ENCODE measurements at regions not wholly inside any gene's neighbourhood (a gene's known extent, or its start where the extent isn't known, plus 50 kb on each side); places are given as distances from the start of the nearest gene placed in this dataset.
"Not testable (repeated sequence)": the region's sequence is repeated elsewhere in the genome, so short reads cannot be mapped to it uniquely, and the experiment has no call there.

- H3K4me3 ChIP-seq (ENCODE audit: low read depth in 1 of 5, low read length in 5 of 5) = no peak overlapping the region
- no peaks in the 10 kb centered on the region for H3K27me3 ChIP-seq (ENCODE audit: control insufficient read depth in 5 of 5, insufficient read depth in 4 of 5, low read length in 5 of 5)
- H3K27ac ChIP-seq (ENCODE audit: low read depth, low read length) = no peak overlapping the region
- H3K4me1 ChIP-seq (ENCODE audit: control insufficient read depth in 5 of 5, insufficient read depth in 5 of 5, low read length in 5 of 5) = no peaks in the 10 kb centered on the region
- H3K36me3 ChIP-seq (ENCODE audit: control insufficient read depth in 5 of 5, insufficient read depth in 5 of 5, low read length in 5 of 5) = no peaks in the 10 kb centered on the region
- peaks cover 0 to 4% (median 0%) of the 10 kb centered on the region in 5 donors for H3K9me3 ChIP-seq (ENCODE audit: control insufficient read depth in 5 of 5, low read length in 5 of 5)
- no peak overlapping the region for H3K9ac ChIP-seq (ENCODE audit: low read length in 5 of 5)
These were observed 230.7 kb downstream of the TOX3 start for GRCh38 chr16:52316241-52316640.

GRCh38 chr16:52312716-52313115, 234.2 kb downstream of the TOX3 start:
- Histone ChIP-seq H3K4me3 (ENCODE audit: low read depth in 1 of 5, low read length in 5 of 5) (no peak overlapping the region), H3K4me1 (ENCODE audit: control insufficient read depth in 5 of 5, insufficient read depth in 5 of 5, low read length in 5 of 5) (no peaks in the 10 kb centered on the region), H3K9me3 (ENCODE audit: control insufficient read depth in 5 of 5, low read length in 5 of 5) (no peaks in the 10 kb centered on the region), H3K36me3 (ENCODE audit: control insufficient read depth in 5 of 5, insufficient read depth in 5 of 5, low read length in 5 of 5) (no peaks in the 10 kb centered on the region), H3K27ac (ENCODE audit: low read depth, low read length) (no peak overlapping the region), H3K27me3 (ENCODE audit: control insufficient read depth in 5 of 5, insufficient read depth in 4 of 5, low read length in 5 of 5) (no peaks in the 10 kb centered on the region), H3K9ac (ENCODE audit: low read length in 5 of 5) (no peak overlapping the region)

GRCh38 chr16:52309446-52310416, 237.2 kb downstream of the TOX3 start:
- Histone ChIP-seq H3K4me3 (ENCODE audit: low read depth in 1 of 5, low read length in 5 of 5) (no peak overlapping the region), H3K36me3 (ENCODE audit: control insufficient read depth in 5 of 5, insufficient read depth in 5 of 5, low read length in 5 of 5) (no peaks in the 10 kb centered on the region), H3K27ac (ENCODE audit: low read depth, low read length) (no peak overlapping the region), H3K27me3 (ENCODE audit: control insufficient read depth in 5 of 5, insufficient read depth in 4 of 5, low read length in 5 of 5) (no peaks in the 10 kb centered on the region), H3K9me3 (ENCODE audit: control insufficient read depth in 5 of 5, low read length in 5 of 5) (no peaks in the 10 kb centered on the region), H3K9ac (ENCODE audit: low read length in 5 of 5) (no peak overlapping the region), H3K4me1 (ENCODE audit: control insufficient read depth in 5 of 5, insufficient read depth in 5 of 5, low read length in 5 of 5) (no peaks in the 10 kb centered on the region)

GRCh38 chr16:52308051-52308450, 238.9 kb downstream of the TOX3 start:
- no peak overlapping the region for H3K27ac ChIP-seq (ENCODE audit: low read depth, low read length)
- no peaks in the 10 kb centered on the region for H3K27me3 ChIP-seq (ENCODE audit: control insufficient read depth in 5 of 5, insufficient read depth in 4 of 5, low read length in 5 of 5)
- no peaks in the 10 kb centered on the region for H3K4me1 ChIP-seq (ENCODE audit: control insufficient read depth in 5 of 5, insufficient read depth in 5 of 5, low read length in 5 of 5)
- no peaks in the 10 kb centered on the region for H3K9me3 ChIP-seq (ENCODE audit: control insufficient read depth in 5 of 5, low read length in 5 of 5)
- no peak overlapping the region for H3K9ac ChIP-seq (ENCODE audit: low read length in 5 of 5)
- H3K4me3 ChIP-seq (ENCODE audit: low read depth in 1 of 5, low read length in 5 of 5) = no peak overlapping the region
- no peaks in the 10 kb centered on the region for H3K36me3 ChIP-seq (ENCODE audit: control insufficient read depth in 5 of 5, insufficient read depth in 5 of 5, low read length in 5 of 5)

- H3K27me3 ChIP-seq (ENCODE audit: control insufficient read depth in 5 of 5, insufficient read depth in 4 of 5, low read length in 5 of 5) = no peaks in the 10 kb centered on the region
- no peaks in the 10 kb centered on the region for H3K36me3 ChIP-seq (ENCODE audit: control insufficient read depth in 5 of 5, insufficient read depth in 5 of 5, low read length in 5 of 5)
- H3K4me1 ChIP-seq (ENCODE audit: control insufficient read depth in 5 of 5, insufficient read depth in 5 of 5, low read length in 5 of 5) = peaks cover 0 to 8% (median 0%) of the 10 kb centered on the region in 5 donors
- no peak overlapping the region for H3K27ac ChIP-seq (ENCODE audit: low read depth, low read length)
- H3K4me3 ChIP-seq (ENCODE audit: low read depth in 1 of 5, low read length in 5 of 5) = no peak overlapping the region
- peaks cover 0 to 3% (median 0%) of the 10 kb centered on the region in 5 donors for H3K9me3 ChIP-seq (ENCODE audit: control insufficient read depth in 5 of 5, low read length in 5 of 5)
- H3K9ac ChIP-seq (ENCODE audit: low read length in 5 of 5) = no peak overlapping the region
These were observed 245.9 kb downstream of the TOX3 start for GRCh38 chr16:52301026-52301425.

GRCh38 chr16:52298769-52299168, 248.2 kb downstream of the TOX3 start:
- no peaks in the 10 kb centered on the region for H3K27me3 ChIP-seq (ENCODE audit: control insufficient read depth in 5 of 5, insufficient read depth in 4 of 5, low read length in 5 of 5)
- peaks cover 0 to 14% (median 0%) of the 10 kb centered on the region in 5 donors for H3K4me1 ChIP-seq (ENCODE audit: control insufficient read depth in 5 of 5, insufficient read depth in 5 of 5, low read length in 5 of 5)
- H3K4me3 ChIP-seq (ENCODE audit: low read depth in 1 of 5, low read length in 5 of 5) = no peak overlapping the region
- peaks cover 0 to 3% (median 0%) of the 10 kb centered on the region in 5 donors for H3K9me3 ChIP-seq (ENCODE audit: control insufficient read depth in 5 of 5, low read length in 5 of 5)
- no peak overlapping the region for H3K9ac ChIP-seq (ENCODE audit: low read length in 5 of 5)
- no peak overlapping the region for H3K27ac ChIP-seq (ENCODE audit: low read depth, low read length)
- no peaks in the 10 kb centered on the region for H3K36me3 ChIP-seq (ENCODE audit: control insufficient read depth in 5 of 5, insufficient read depth in 5 of 5, low read length in 5 of 5)

- H3K27ac ChIP-seq (ENCODE audit: low read depth, low read length); H3K36me3 ChIP-seq (ENCODE audit: control insufficient read depth in 5 of 5, insufficient read depth in 5 of 5, low read length in 5 of 5); H3K9ac ChIP-seq (ENCODE audit: low read length in 5 of 5); H3K4me3 ChIP-seq (ENCODE audit: low read depth in 1 of 5, low read length in 5 of 5); H3K9me3 ChIP-seq (ENCODE audit: control insufficient read depth in 5 of 5, low read length in 5 of 5); H3K27me3 ChIP-seq (ENCODE audit: control insufficient read depth in 5 of 5, insufficient read depth in 4 of 5, low read length in 5 of 5): not testable (repeated sequence)
- peaks cover 0 to 14% (median 0%) of the 10 kb centered on the region in 5 donors for H3K4me1 ChIP-seq (ENCODE audit: control insufficient read depth in 5 of 5, insufficient read depth in 5 of 5, low read length in 5 of 5)
These were observed 250.1 kb downstream of the TOX3 start for GRCh38 chr16:52296706-52297315.

- no peak overlapping the region for H3K27ac ChIP-seq (ENCODE audit: low read depth, low read length)
- no peaks in the 10 kb centered on the region for H3K36me3 ChIP-seq (ENCODE audit: control insufficient read depth in 5 of 5, insufficient read depth in 5 of 5, low read length in 5 of 5)
- H3K4me3 ChIP-seq (ENCODE audit: low read depth in 1 of 5, low read length in 5 of 5) = no peak overlapping the region
- no peak overlapping the region for H3K9ac ChIP-seq (ENCODE audit: low read length in 5 of 5)
- H3K4me1 ChIP-seq (ENCODE audit: control insufficient read depth in 5 of 5, insufficient read depth in 5 of 5, low read length in 5 of 5) = peaks cover 0 to 14% (median 0%) of the 10 kb centered on the region in 5 donors
- no peaks in the 10 kb centered on the region for H3K27me3 ChIP-seq (ENCODE audit: control insufficient read depth in 5 of 5, insufficient read depth in 4 of 5, low read length in 5 of 5)
- H3K9me3 ChIP-seq (ENCODE audit: control insufficient read depth in 5 of 5, low read length in 5 of 5) = peaks cover 0 to 3% (median 0%) of the 10 kb centered on the region in 5 donors
These were observed 250.9 kb downstream of the TOX3 start for GRCh38 chr16:52296076-52296475.

GRCh38 chr16:52294660-52295059, 252.3 kb downstream of the TOX3 start:
- Histone ChIP-seq H3K36me3 (ENCODE audit: control insufficient read depth in 5 of 5, insufficient read depth in 5 of 5, low read length in 5 of 5) (no peaks in the 10 kb centered on the region), H3K4me3 (ENCODE audit: low read depth in 1 of 5, low read length in 5 of 5) (no peak overlapping the region), H3K9ac (ENCODE audit: low read length in 5 of 5) (no peak overlapping the region), H3K27me3 (ENCODE audit: control insufficient read depth in 5 of 5, insufficient read depth in 4 of 5, low read length in 5 of 5) (no peaks in the 10 kb centered on the region), H3K27ac (ENCODE audit: low read depth, low read length) (no peak overlapping the region), H3K9me3 (ENCODE audit: control insufficient read depth in 5 of 5, low read length in 5 of 5) (peaks cover 0 to 3% (median 0%) of the 10 kb centered on the region in 5 donors), H3K4me1 (ENCODE audit: control insufficient read depth in 5 of 5, insufficient read depth in 5 of 5, low read length in 5 of 5) (peaks cover 0 to 14% (median 0%) of the 10 kb centered on the region in 5 donors)

GRCh38 chr16:52293204-52293603, 253.7 kb downstream of the TOX3 start:
- H3K9me3 ChIP-seq (ENCODE audit: control insufficient read depth in 5 of 5, low read length in 5 of 5) = no peaks in the 10 kb centered on the region
- peaks cover 0 to 14% (median 0%) of the 10 kb centered on the region in 5 donors for H3K4me1 ChIP-seq (ENCODE audit: control insufficient read depth in 5 of 5, insufficient read depth in 5 of 5, low read length in 5 of 5)
- H3K9ac ChIP-seq (ENCODE audit: low read length in 5 of 5) = no peak overlapping the region
- H3K4me3 ChIP-seq (ENCODE audit: low read depth in 1 of 5, low read length in 5 of 5) = no peak overlapping the region
- H3K27me3 ChIP-seq (ENCODE audit: control insufficient read depth in 5 of 5, insufficient read depth in 4 of 5, low read length in 5 of 5) = no peaks in the 10 kb centered on the region
- no peak overlapping the region for H3K27ac ChIP-seq (ENCODE audit: low read depth, low read length)
- no peaks in the 10 kb centered on the region for H3K36me3 ChIP-seq (ENCODE audit: control insufficient read depth in 5 of 5, insufficient read depth in 5 of 5, low read length in 5 of 5)

Data from subcutaneous abdominal adipose tissue (tissue), 5 donors.